BJ (cell line): ENCODE measurements at regions not wholly inside any gene's neighbourhood (a gene's known extent, or its start where the extent isn't known, plus 50 kb on each side); places are given as distances from the start of the nearest gene placed in this dataset.
A peak's percentile ranks its signal among the peaks of the same experiment; 100 is the strongest.

Experiments
- CTCF ChIA-PET: fragments of 350-600 bp; formaldehyde crosslinking; extraction: SDS; loops from one replicate; lab custom pipeline; 2021; ENCODE audit warnings: antibody characterized with exemption, inconsistent platforms; lab: Yijun Ruan, JAX
- POLR2A ChIA-PET: fragments of 300-600 bp; sonication (Branson Sonifier 250); formaldehyde crosslinking; extraction: SDS; loops from one replicate; lab custom pipeline; 2021; ENCODE audit warnings: antibody characterized with exemption; lab: Charles Lee
- DNase-seq: peaks from one replicate; pipeline ENCODE4 v3.0.0-alpha.2; 2011; ENCODE audit warnings: low read depth
- H3K27me3 ChIP-seq: 2 replicates; pipeline ENCODE4 v1.6.0; 2011; ENCODE audit warnings: low read length; ENCODE audit not compliant: control insufficient read depth, insufficient read depth
- H3K36me3 ChIP-seq: 2 replicates; pipeline ENCODE4 v1.5.1; 2011; ENCODE audit warnings: low read length; ENCODE audit not compliant: control insufficient read depth, insufficient read depth
- H3K4me3 ChIP-seq: 2 replicates; pipeline ENCODE4 v1.5.1; 2011; ENCODE audit warnings: low read depth, mild to moderate bottlenecking, control low read depth, low read length
- CTCF ChIP-seq: IDR thresholded peaks from 2 replicates; pipeline ENCODE4 v1.5.1; 2011; ENCODE audit warnings: low read depth, mild to moderate bottlenecking, control low read depth, inconsistent platforms, low read length, moderate library complexity; ENCODE audit not compliant: insufficient read depth

GRCh38 chr21:35254765-35255138 is 205.7 kb upstream of the RUNX1 start:
- POLR2A ChIA-PET: interaction anchor here (0.5 to 0.7 kb wide), 2 partner anchors 50 to 365 kb away, joined by 4 read pairs; no protein-coding TSS in a partner anchor
- TF ChIP-seq CTCF: no peak
- CTCF ChIA-PET: interaction anchor here (0.8 to 1.5 kb wide), 2 partner anchors 364 to 525 kb away, joined by 3 to 4 read pairs; no protein-coding TSS in a partner anchor
- Histone ChIP-seq H3K4me3 (no peak overlapping the region), H3K36me3 (no peaks in the 10 kb centered on the region), H3K27me3 (no peaks in the 10 kb centered on the region)
- no peak for DNase-seq

GRCh38 chr21:35254006-35254764 is 205.1 kb upstream of the RUNX1 start:
- CTCF ChIA-PET: interaction anchor here (0.6 to 1.6 kb wide), 7 partner anchors 71 to 526 kb away, joined by 3 to 4 read pairs (median 3); no protein-coding TSS in a partner anchor

GRCh38 chr21:35252831-35253230 is 203.7 kb upstream of the RUNX1 start:
- no peak overlapping the region for H3K4me3 ChIP-seq
- CTCF ChIA-PET: interaction anchor here (1.4 to 1.6 kb wide), 2 partner anchors 15 to 365 kb away, joined by 3 read pairs; no protein-coding TSS in a partner anchor
- POLR2A ChIA-PET: interaction anchor here (0.5 to 0.6 kb wide), 2 partner anchors 366 to 607 kb away, joined by 4 to 13 read pairs; no protein-coding TSS in a partner anchor
- H3K27me3 ChIP-seq: no peaks in the 10 kb centered on the region
- TF ChIP-seq CTCF: no peak
- H3K36me3 ChIP-seq: no peaks in the 10 kb centered on the region
- no peak for DNase-seq

More at GRCh38 chr21:35254006-35254764, 205.1 kb upstream of the RUNX1 start:
- Histone ChIP-seq H3K27me3 (no peaks in the 10 kb centered on the region), H3K36me3 (no peaks in the 10 kb centered on the region), H3K4me3 (no peak overlapping the region)
- DNase-seq: peak; percentile 75
- POLR2A ChIA-PET: interaction anchor here (0.5 to 0.7 kb wide), 3 partner anchors 50 to 366 kb away, joined by 3 to 4 read pairs (median 4); no protein-coding TSS in a partner anchor
- no peak for TF ChIP-seq CTCF

- Histone ChIP-seq H3K36me3 (no peaks in the 10 kb centered on the region), H3K27me3 (no peaks in the 10 kb centered on the region), H3K4me3 (no peak overlapping the region)
- TF ChIP-seq CTCF: no peak
- no peak for DNase-seq
- ChIA-PET CTCF (interaction anchor here (0.8 to 1.1 kb wide), 2 partner anchors 18 to 20 kb away, joined by 4 read pairs; no protein-coding TSS in a partner anchor), POLR2A (no interaction called here)
Measured at GRCh38 chr21:35249636-35250035, 200.5 kb upstream of the RUNX1 start.

DNA sequence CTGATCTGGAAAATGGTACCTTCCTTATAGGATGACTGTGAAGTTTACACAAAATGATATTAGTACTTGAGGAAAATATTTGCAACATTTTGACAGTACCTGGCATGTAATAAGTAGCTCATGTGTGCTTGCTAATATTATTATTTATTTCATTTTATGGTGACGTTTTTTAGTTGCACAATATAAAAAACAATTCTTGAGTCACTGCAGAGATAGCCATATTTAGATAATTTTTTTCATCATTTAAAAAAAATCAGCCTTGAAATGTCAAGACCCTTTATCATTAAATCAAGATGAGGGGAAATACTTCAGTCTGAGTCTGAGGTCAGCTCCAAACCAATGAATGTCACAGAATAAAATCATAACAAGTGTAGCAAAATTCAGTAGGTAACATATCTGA is 196.8 kb upstream of the RUNX1 start:
- H3K27me3 ChIP-seq: no peaks in the 10 kb centered on the region
- ChIA-PET CTCF (no interaction called here), POLR2A (no interaction called here)
- no peak for DNase-seq
- TF ChIP-seq CTCF: no peak
- no peaks in the 10 kb centered on the region for H3K36me3 ChIP-seq
- no peak overlapping the region for H3K4me3 ChIP-seq
